ENCODE measurements at regions not wholly inside any gene's neighbourhood (a gene's known extent, or its start where the extent isn't known, plus 50 kb on each side); places are given as distances from the start of the nearest gene placed in this dataset.

DNA sequence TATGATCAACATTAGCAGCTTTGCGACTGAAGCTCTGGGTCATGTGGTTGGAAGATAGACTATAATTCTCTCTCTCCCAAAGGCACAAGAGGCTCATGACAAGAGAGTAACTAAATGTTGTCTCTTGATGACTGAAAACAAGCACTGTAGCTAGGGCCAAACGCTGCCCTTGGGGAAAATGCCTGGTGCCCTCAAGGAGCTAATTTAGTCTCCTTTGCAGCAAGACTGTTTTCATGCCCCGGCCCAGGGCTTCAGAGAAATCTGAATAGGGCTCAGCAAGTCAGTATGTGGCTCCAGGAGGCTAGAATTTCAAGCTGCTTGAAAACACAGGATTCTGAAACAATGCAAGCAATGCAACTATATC, 411.9 kb downstream of the GPAT3 start:
- H2AFZ ChIP-seq (ENCODE audit: low read length), result no peak overlapping the region

More for the DNA sequence above, 411.9 kb downstream of the GPAT3 start:
- Histone ChIP-seq H3K27me3 (ENCODE audit: insufficient read depth, low read length) (no peaks in the 10 kb centered on the region), H3K9me3 (ENCODE audit: control insufficient read depth, low read depth, low read length) (no peaks in the 10 kb centered on the region), H3K4ac (ENCODE audit: low read depth, low read length) (no peak overlapping the region), H2BK120ac (ENCODE audit: low read depth, low read length, poor library complexity, severe bottlenecking) (no peak overlapping the region), H3K4me2 (ENCODE audit: insufficient read depth, insufficient read length, low read length) (no peak overlapping the region), H2BK12ac (ENCODE audit: insufficient read length, low read depth, low read length) (no peak overlapping the region), H3K79me1 (ENCODE audit: insufficient read depth, low read depth, low read length, poor library complexity, severe bottlenecking) (no peaks in the 10 kb centered on the region), H3K27ac (ENCODE audit: insufficient read length, low read depth, low read length) (no peak overlapping the region), H2BK5ac (ENCODE audit: insufficient read length, low read length) (no peak overlapping the region), H3K9ac (ENCODE audit: extremely low read depth, insufficient read length, low read length) (no peak overlapping the region), H3K18ac (ENCODE audit: insufficient read length, low read depth, low read length) (no peak overlapping the region), H3T11ph (ENCODE audit: low read length) (no peak overlapping the region), H3K23ac (ENCODE audit: insufficient read length, low read depth, low read length) (no peak overlapping the region), H3K14ac (ENCODE audit: insufficient read depth, low read length) (no peak overlapping the region), H4K8ac (replicated peaks; ENCODE audit: insufficient read length, low read depth, low read length) (no peak overlapping the region), H3K23me2 (ENCODE audit: insufficient read length, low read depth, low read length, poor library complexity, severe bottlenecking) (no peaks in the 10 kb centered on the region), H4K5ac (ENCODE audit: insufficient read length, low read depth, low read length) (no peak overlapping the region), H3K4me1 (ENCODE audit: insufficient read depth, low read length) (no peaks in the 10 kb centered on the region), H2BK15ac (ENCODE audit: low read depth, low read length) (no peak overlapping the region), H4K20me1 (ENCODE audit: control insufficient read depth, insufficient read depth, insufficient read length) (no peaks in the 10 kb centered on the region), H3K79me2 (ENCODE audit: insufficient read depth, low read length) (no peaks in the 10 kb centered on the region), H2BK20ac (ENCODE audit: low read depth, low read length, poor library complexity, severe bottlenecking) (no peak overlapping the region), H3K56ac (ENCODE audit: insufficient read length, low read depth, low read length) (no peak overlapping the region), H2AK5ac (ENCODE audit: insufficient read length, low read length) (no peak overlapping the region), H4K91ac (ENCODE audit: insufficient read length, low read depth, low read length) (no peak overlapping the region)
- TF ChIP-seq, protein P1, sequence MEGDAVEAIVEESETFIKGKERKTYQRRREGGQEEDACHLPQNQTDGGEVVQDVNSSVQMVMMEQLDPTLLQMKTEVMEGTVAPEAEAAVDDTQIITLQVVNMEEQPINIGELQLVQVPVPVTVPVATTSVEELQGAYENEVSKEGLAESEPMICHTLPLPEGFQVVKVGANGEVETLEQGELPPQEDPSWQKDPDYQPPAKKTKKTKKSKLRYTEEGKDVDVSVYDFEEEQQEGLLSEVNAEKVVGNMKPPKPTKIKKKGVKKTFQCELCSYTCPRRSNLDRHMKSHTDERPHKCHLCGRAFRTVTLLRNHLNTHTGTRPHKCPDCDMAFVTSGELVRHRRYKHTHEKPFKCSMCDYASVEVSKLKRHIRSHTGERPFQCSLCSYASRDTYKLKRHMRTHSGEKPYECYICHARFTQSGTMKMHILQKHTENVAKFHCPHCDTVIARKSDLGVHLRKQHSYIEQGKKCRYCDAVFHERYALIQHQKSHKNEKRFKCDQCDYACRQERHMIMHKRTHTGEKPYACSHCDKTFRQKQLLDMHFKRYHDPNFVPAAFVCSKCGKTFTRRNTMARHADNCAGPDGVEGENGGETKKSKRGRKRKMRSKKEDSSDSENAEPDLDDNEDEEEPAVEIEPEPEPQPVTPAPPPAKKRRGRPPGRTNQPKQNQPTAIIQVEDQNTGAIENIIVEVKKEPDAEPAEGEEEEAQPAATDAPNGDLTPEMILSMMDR (conservative IDR thresholded peaks at IDR 0.05), result no peak
- WGBS (ENCODE audit: extremely low coverage, insufficient read length, low lambda C conversion rate), result no CpG with 5 or more reads among the region's 3 CpGs
- H3K4me3 Mint-ChIP-seq, result no peak overlapping the region
- no peaks in the 10 kb centered on the region; the same call in 1 of the 2 replicates for H3K27me3 Mint-ChIP-seq (ENCODE audit: low read depth)
- H3K4me1 Mint-ChIP-seq, result peaks cover 5 to 13% of the 10 kb centered on the region in 2 experiments
- DNase-seq, result no peak
- H3K36me3 Mint-ChIP-seq (ENCODE audit: insufficient read depth in 1 of 3, low read depth in 3 of 3), result peaks cover 0 to 6% (median 3%) of the 10 kb centered on the region in 3 experiments; a peak in 3 of 7 replicates
- H3K27ac Mint-ChIP-seq, result no peak overlapping the region
- peaks cover 6 to 11% of the 10 kb centered on the region in 2 experiments for H3K9me3 Mint-ChIP-seq
